Osteocyte (in vitro differentiated cells): ENCODE measurements at regions not wholly inside any gene's neighbourhood (a gene's known extent, or its start where the extent isn't known, plus 50 kb on each side); places are given as distances from the start of the nearest gene placed in this dataset.
"Not testable (repeated sequence)": the region's sequence is repeated elsewhere in the genome, so short reads cannot be mapped to it uniquely, and the experiment has no call there.

Experiments
- DNase-seq: peaks from one replicate; pipeline ENCODE4 v3.0.0; 2021; ENCODE audit warnings: mixed read lengths; ENCODE audit not compliant: unreplicated experiment; ENCODE audit errors: extremely low spot score
- H3K27ac Mint-ChIP-seq: one replicate; pipeline ENCODE4 v1.8.0; 2021; ENCODE audit warnings: mild to moderate bottlenecking, mixed read lengths; ENCODE audit not compliant: unreplicated experiment
- H3K27me3 Mint-ChIP-seq: one replicate; pipeline ENCODE4 v1.8.0; 2021; ENCODE audit warnings: mixed read lengths; ENCODE audit not compliant: unreplicated experiment
- H3K36me3 Mint-ChIP-seq: one replicate; pipeline ENCODE4 v1.8.0; 2021; ENCODE audit warnings: mixed read lengths; ENCODE audit not compliant: unreplicated experiment
- H3K4me1 Mint-ChIP-seq: one replicate; pipeline ENCODE4 v1.8.0; 2021; ENCODE audit warnings: mixed read lengths; ENCODE audit not compliant: unreplicated experiment
- H3K4me3 Mint-ChIP-seq: one replicate; pipeline ENCODE4 v1.8.0; 2021; ENCODE audit warnings: mild to moderate bottlenecking, moderate library complexity, mixed read lengths; ENCODE audit not compliant: unreplicated experiment
- H3K9me3 Mint-ChIP-seq: one replicate; pipeline ENCODE4 v1.8.0; 2021; ENCODE audit warnings: mixed read lengths; ENCODE audit not compliant: unreplicated experiment
- TF ChIP-seq, protein P1 (sequence below): fragments of 200-600 bp; sonication (generic); IDR thresholded peaks from 2 replicates; pipeline ENCODE4 v1.5.0; 2021; ENCODE audit warnings: antibody characterized with exemption, mild to moderate bottlenecking, moderate library complexity

GRCh38 chr15:98083203-98083910 is 122.9 kb downstream of the ARRDC4 start:
- no peaks in the 10 kb centered on the region for H3K27me3 Mint-ChIP-seq
- peaks cover 5% of the 10 kb centered on the region for H3K36me3 Mint-ChIP-seq
- peaks cover 10% of the 10 kb centered on the region for H3K9me3 Mint-ChIP-seq
- TF ChIP-seq, protein P1, sequence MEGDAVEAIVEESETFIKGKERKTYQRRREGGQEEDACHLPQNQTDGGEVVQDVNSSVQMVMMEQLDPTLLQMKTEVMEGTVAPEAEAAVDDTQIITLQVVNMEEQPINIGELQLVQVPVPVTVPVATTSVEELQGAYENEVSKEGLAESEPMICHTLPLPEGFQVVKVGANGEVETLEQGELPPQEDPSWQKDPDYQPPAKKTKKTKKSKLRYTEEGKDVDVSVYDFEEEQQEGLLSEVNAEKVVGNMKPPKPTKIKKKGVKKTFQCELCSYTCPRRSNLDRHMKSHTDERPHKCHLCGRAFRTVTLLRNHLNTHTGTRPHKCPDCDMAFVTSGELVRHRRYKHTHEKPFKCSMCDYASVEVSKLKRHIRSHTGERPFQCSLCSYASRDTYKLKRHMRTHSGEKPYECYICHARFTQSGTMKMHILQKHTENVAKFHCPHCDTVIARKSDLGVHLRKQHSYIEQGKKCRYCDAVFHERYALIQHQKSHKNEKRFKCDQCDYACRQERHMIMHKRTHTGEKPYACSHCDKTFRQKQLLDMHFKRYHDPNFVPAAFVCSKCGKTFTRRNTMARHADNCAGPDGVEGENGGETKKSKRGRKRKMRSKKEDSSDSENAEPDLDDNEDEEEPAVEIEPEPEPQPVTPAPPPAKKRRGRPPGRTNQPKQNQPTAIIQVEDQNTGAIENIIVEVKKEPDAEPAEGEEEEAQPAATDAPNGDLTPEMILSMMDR: no peak
- no peak overlapping the region for H3K27ac Mint-ChIP-seq
- no peak for DNase-seq
- H3K4me3 Mint-ChIP-seq: no peak overlapping the region
- peaks cover 2% of the 10 kb centered on the region for H3K4me1 Mint-ChIP-seq

- peaks cover 10% of the 10 kb centered on the region for H3K9me3 Mint-ChIP-seq
- H3K4me3 Mint-ChIP-seq: no peak overlapping the region
- no peaks in the 10 kb centered on the region for H3K27me3 Mint-ChIP-seq
- no peak overlapping the region for H3K27ac Mint-ChIP-seq
- TF ChIP-seq, protein P1: peak; percentile 78
- no peak for DNase-seq
- H3K4me1 Mint-ChIP-seq: peaks cover 2% of the 10 kb centered on the region
- peaks cover 5% of the 10 kb centered on the region for H3K36me3 Mint-ChIP-seq
Measured at GRCh38 chr15:98085003-98085639, 124.6 kb downstream of the ARRDC4 start.

DNA sequence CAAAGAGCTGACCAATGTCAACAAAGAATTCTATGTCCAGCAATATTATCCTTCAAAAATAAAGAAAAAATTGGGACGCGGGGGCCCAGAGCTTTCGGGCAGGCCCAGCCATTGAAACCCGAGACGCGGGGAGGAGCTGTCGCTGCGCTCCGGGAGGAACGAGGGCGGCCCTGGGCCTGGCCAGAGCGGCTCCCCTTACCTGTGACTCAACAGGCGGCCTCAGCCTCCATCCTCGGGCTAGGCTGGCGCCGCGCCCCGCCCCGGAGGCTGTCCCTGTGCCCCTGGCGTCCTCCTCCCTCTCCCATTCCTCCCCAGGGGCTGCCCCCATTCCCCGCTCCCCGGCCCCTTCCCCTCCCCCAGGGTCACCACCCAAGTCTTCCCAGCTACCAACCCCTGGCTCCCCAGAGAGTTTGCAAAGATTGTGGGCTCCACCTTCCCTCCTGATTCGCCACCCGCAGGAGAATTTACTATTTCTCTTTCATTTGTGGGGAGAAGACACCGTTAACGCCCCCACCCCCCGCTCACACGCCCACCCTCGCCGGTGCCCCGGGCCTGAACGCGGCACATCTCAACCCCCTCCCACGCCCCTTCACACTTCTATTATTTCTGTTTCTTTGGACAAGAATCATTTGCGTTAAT is 127.9 kb downstream of the ARRDC4 start:
- DNase-seq, H3K27me3 Mint-ChIP-seq, H3K4me1 Mint-ChIP-seq, H3K27ac Mint-ChIP-seq, H3K4me3 Mint-ChIP-seq, H3K36me3 Mint-ChIP-seq: not testable (repeated sequence)
- peaks cover 15% of the 10 kb centered on the region for H3K9me3 Mint-ChIP-seq

DNA sequence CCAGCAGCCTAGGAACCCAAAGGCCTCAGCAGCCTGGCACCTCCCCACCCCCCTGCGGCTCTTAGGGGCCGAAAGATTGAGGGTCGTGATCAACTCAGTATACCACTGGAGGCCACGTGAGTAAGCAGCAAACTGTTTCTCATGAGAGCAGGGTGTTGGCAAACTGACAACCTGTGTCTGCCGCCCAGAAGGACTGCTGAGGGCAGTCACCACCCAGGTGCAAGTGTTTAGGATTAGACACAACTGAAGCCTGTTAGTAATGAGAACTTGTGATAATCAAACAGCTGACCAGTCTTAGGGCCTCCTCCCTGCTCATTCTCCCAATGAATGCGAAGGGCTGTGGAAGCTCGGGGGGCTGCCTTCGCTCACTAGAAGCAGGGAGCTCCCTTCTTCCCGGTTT is 128.8 kb downstream of the ARRDC4 start:
- not testable (repeated sequence) for H3K27me3 Mint-ChIP-seq, DNase-seq, H3K4me3 Mint-ChIP-seq, H3K4me1 Mint-ChIP-seq, H3K27ac Mint-ChIP-seq, H3K36me3 Mint-ChIP-seq
- peaks cover 15% of the 10 kb centered on the region for H3K9me3 Mint-ChIP-seq

- Mint-ChIP-seq H3K4me1 (peaks cover 27% of the 10 kb centered on the region), H3K27ac (peak overlapping the region; percentile 65)
- H3K9me3 Mint-ChIP-seq, H3K36me3 Mint-ChIP-seq, H3K4me3 Mint-ChIP-seq, H3K27me3 Mint-ChIP-seq: not testable (repeated sequence)
- DNase-seq: peak; percentile 25
Measured at GRCh38 chr15:98097986-98098385, 137.5 kb downstream of the ARRDC4 start.

- H3K4me3 Mint-ChIP-seq, H3K36me3 Mint-ChIP-seq, H3K9me3 Mint-ChIP-seq, DNase-seq, H3K27me3 Mint-ChIP-seq: not testable (repeated sequence)
- Mint-ChIP-seq H3K27ac (peak overlapping the region; percentile 63), H3K4me1 (peaks cover 27% of the 10 kb centered on the region)
Measured at GRCh38 chr15:98100606-98101005, 140.1 kb downstream of the ARRDC4 start.

GRCh38 chr15:98103570-98103969 is 143.1 kb downstream of the ARRDC4 start:
- Mint-ChIP-seq H3K27ac (no peak overlapping the region), H3K4me1 (peaks cover 28% of the 10 kb centered on the region), H3K36me3 (no peaks in the 10 kb centered on the region), H3K27me3 (no peaks in the 10 kb centered on the region), H3K4me3 (no peak overlapping the region), H3K9me3 (no peaks in the 10 kb centered on the region)
- TF ChIP-seq, protein P1: no peak
- peak; percentile 23 for DNase-seq

GRCh38 chr15:98104386-98105151 is 144.1 kb downstream of the ARRDC4 start:
- not testable (repeated sequence) for H3K9me3 Mint-ChIP-seq, H3K27ac Mint-ChIP-seq, H3K36me3 Mint-ChIP-seq, H3K27me3 Mint-ChIP-seq, H3K4me3 Mint-ChIP-seq, DNase-seq
- H3K4me1 Mint-ChIP-seq: peaks cover 27% of the 10 kb centered on the region
